ENCODE measurements at regions not wholly inside any gene's neighbourhood (a gene's known extent, or its start where the extent isn't known, plus 50 kb on each side); places are given as distances from the start of the nearest gene placed in this dataset.

DNA sequence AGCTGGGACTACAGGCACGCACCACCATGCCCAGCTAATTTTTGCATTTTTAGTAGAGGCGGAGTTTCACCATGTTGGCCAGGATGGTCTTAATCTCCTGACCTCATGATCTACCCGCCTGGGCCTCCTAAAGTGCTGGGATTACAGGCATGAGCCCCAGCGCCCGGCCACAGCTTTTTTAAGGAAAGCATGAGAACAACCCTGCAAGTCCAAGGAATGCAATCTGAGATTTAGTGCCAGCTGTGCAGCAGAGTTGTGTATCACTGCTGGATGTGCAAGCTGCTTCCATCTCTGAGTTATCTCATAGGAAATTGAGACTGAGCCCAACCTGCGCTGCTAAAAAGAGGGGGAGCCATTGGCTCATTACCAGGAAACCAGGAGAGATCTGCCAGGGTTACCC is 399.9 kb upstream of the CYRIA start:
- no peak overlapping the region for H3K4me3 ChIP-seq (ENCODE audit: low read length)
- no CpG with 5 or more reads among the region's 6 CpGs for WGBS (ENCODE audit: insufficient coverage, low lambda C conversion rate)
- no peaks in the 10 kb centered on the region for H3K4me1 ChIP-seq (ENCODE audit: control insufficient read depth, insufficient read depth, low read length)
- no peaks in the 10 kb centered on the region for H3K9me3 ChIP-seq (ENCODE audit: control insufficient read depth, low read depth, low read length)
- H3K36me3 ChIP-seq (ENCODE audit: control insufficient read depth, insufficient read depth, low read length): no peaks in the 10 kb centered on the region
- DNase-seq: no peak
- H3K27ac ChIP-seq (ENCODE audit: low read length): no peak overlapping the region
- no peaks in the 10 kb centered on the region for H3K27me3 ChIP-seq (ENCODE audit: control insufficient read depth, insufficient read depth, low read length)

DNA sequence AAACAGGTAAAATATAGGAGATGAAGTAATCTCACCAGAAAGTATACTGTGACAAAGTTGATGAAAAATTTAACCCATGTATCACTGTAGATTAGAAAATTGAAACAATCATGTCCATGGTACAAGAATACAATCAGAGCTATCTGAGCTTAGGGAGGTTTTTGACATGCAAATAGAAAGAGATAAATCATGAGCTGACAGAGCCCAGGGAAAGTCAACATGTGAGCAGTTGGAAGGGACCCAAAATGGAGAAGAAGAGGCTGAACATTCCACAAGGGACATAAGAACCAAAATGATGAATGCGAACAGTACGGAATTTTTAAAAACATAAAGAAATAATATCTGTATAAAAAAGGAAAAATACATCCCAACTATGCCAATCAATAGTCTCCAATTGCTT is 395.4 kb upstream of the CYRIA start:
- 100% methylated on average over 2 of the region's 2 CpGs for WGBS (ENCODE audit: insufficient coverage, low lambda C conversion rate)
- H3K36me3 ChIP-seq (ENCODE audit: control insufficient read depth, insufficient read depth, low read length): no peaks in the 10 kb centered on the region
- no peak for DNase-seq

DNA sequence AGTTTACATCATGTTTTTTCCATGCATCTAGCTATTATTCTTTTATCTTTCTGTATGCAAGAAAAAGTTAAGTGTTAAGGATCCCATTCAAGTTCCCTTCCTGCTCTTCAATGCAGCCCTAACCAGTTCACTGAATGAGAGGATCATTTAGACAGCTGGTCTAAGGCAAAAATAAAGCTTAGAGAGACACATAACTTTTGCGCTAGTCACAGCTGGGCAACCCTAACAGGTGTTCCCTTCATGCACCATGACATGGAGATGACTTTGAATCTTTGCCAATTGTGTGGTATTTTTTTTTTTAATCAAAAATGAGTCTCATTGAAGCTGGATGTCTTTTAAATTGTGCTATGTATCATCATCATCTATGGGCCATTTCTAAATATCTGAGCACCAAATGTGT is 393.8 kb upstream of the CYRIA start:
- Histone ChIP-seq H3K4me1 (ENCODE audit: control insufficient read depth, insufficient read depth, low read length) (no peaks in the 10 kb centered on the region), H3K27ac (ENCODE audit: low read length) (no peak overlapping the region), H3K36me3 (ENCODE audit: control insufficient read depth, insufficient read depth, low read length) (no peaks in the 10 kb centered on the region), H3K9me3 (ENCODE audit: control insufficient read depth, low read depth, low read length) (no peaks in the 10 kb centered on the region), H3K4me3 (ENCODE audit: low read length) (no peak overlapping the region), H3K27me3 (ENCODE audit: control insufficient read depth, insufficient read depth, low read length) (no peaks in the 10 kb centered on the region)
- WGBS (ENCODE audit: insufficient coverage, low lambda C conversion rate): no CpG with 5 or more reads among the region's 1 CpG
- no peak for DNase-seq

More for the DNA sequence above, 395.4 kb upstream of the CYRIA start:
- Histone ChIP-seq H3K4me3 (ENCODE audit: low read length) (no peak overlapping the region), H3K27me3 (ENCODE audit: control insufficient read depth, insufficient read depth, low read length) (no peaks in the 10 kb centered on the region), H3K4me1 (ENCODE audit: control insufficient read depth, insufficient read depth, low read length) (no peaks in the 10 kb centered on the region), H3K9me3 (ENCODE audit: control insufficient read depth, low read depth, low read length) (no peaks in the 10 kb centered on the region), H3K27ac (ENCODE audit: low read length) (no peak overlapping the region)

DNA sequence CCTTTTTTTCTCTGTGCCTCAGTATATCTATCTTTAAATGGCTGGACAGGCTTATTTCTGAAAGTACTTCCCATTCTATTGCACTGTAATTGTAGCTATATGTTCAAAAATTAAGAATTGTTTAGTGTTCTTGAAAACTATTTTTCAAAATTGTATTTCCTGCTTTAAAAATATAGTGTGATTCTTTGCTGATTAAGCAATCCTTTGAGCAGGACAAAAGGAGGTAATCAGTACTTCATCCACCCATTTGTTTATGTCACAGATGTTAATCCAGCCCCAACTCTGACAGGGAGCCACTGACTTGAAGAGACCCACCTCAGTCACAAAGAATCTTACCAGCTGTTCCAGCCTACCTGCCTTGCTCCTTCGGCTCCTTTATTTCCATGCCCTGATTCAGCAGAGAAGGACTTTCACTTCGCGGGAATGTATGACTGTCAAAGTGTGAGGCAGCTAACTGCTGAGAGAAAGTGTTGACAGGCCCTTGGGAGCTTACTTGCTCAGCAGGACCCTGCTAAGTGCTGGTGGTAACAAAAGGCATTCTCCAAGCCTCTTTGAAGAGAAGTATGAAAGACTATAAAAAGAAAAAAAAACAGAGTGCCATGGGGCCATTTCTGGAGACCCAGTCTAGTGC is 393.3 kb upstream of the CYRIA start:
- H3K9me3 ChIP-seq (ENCODE audit: control insufficient read depth, low read depth, low read length): no peaks in the 10 kb centered on the region
- DNase-seq: no peak
- no peaks in the 10 kb centered on the region for H3K36me3 ChIP-seq (ENCODE audit: control insufficient read depth, insufficient read depth, low read length)
- no peak overlapping the region for H3K27ac ChIP-seq (ENCODE audit: low read length)
- no CpG with 5 or more reads among the region's 3 CpGs for WGBS (ENCODE audit: insufficient coverage, low lambda C conversion rate)
- H3K27me3 ChIP-seq (ENCODE audit: control insufficient read depth, insufficient read depth, low read length): no peaks in the 10 kb centered on the region
- H3K4me3 ChIP-seq (ENCODE audit: low read length): no peak overlapping the region
- H3K4me1 ChIP-seq (ENCODE audit: control insufficient read depth, insufficient read depth, low read length): no peaks in the 10 kb centered on the region

DNA sequence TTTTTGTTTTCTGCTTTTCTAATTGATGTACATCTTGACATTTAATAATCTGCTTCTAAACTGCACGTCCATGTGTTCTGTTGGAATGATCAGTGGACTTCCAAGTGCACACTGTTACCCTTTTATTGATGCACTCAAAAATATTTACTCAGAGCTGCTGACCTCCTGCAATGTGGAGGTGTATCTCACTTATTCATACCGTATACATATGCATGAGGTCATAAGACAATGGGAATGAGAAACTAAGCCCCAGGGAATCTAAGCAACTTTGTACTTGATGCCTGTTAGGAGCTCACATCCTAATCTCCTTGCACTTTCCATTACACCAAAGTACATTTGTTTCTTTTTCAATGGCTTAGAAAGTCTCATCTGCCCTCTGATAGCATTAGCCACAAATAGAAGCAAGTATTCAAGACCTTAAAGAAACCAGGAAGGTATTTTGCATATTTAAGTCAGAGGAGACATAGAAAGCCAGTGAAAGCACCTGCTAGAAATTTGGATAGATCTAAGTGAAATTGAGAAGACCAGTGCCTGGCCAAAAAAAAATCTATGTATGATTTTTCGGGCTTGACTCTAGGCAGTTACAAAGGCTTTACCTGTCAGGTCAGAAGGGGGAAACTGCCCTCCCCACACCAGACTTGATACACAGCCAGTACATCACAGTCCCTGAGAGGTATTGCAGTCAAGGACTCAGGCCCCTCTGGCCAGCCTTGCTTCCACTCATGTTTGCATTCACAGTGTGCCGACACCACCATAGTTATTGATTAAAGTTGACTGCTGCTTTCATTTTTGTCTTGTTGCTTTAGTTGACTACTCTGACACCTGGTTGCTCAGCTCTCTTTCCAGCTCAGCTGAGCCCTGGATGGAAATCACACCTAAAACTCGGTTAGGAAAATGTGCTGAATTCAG is 391.7 kb upstream of the CYRIA start:
- H3K4me1 ChIP-seq (ENCODE audit: control insufficient read depth, insufficient read depth, low read length): no peaks in the 10 kb centered on the region
- no CpG with 5 or more reads among the region's 5 CpGs for WGBS (ENCODE audit: insufficient coverage, low lambda C conversion rate)
- no peaks in the 10 kb centered on the region for H3K9me3 ChIP-seq (ENCODE audit: control insufficient read depth, low read depth, low read length)
- no peak overlapping the region for H3K27ac ChIP-seq (ENCODE audit: low read length)
- no peak overlapping the region for H3K4me3 ChIP-seq (ENCODE audit: low read length)
- no peaks in the 10 kb centered on the region for H3K36me3 ChIP-seq (ENCODE audit: control insufficient read depth, insufficient read depth, low read length)
- no peak for DNase-seq
- no peaks in the 10 kb centered on the region for H3K27me3 ChIP-seq (ENCODE audit: control insufficient read depth, insufficient read depth, low read length)

DNA sequence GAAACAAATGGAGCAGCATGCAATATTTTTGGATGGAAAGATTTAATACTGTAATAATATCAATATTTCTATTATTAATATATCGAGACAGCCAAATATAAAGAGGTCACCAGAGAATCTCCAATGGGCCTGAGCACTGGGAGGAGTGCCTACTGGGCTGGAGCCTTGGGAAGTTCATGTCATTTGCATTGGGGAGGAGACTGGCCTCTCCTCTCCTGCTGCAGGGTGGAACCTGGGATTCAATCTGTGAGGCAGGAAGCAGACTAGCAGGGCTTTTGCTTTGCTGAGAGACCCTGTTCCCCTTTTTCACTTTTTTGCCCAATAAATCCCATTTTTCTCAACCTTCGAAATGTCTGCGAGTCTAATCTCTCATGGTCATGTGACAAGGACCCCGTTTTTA is 390.6 kb upstream of the CYRIA start:
- Histone ChIP-seq H3K4me1 (ENCODE audit: control insufficient read depth, insufficient read depth, low read length) (no peaks in the 10 kb centered on the region), H3K9me3 (ENCODE audit: control insufficient read depth, low read depth, low read length) (no peaks in the 10 kb centered on the region), H3K36me3 (ENCODE audit: control insufficient read depth, insufficient read depth, low read length) (no peaks in the 10 kb centered on the region), H3K4me3 (ENCODE audit: low read length) (no peak overlapping the region), H3K27me3 (ENCODE audit: control insufficient read depth, insufficient read depth, low read length) (no peaks in the 10 kb centered on the region), H3K27ac (ENCODE audit: low read length) (no peak overlapping the region)
- WGBS (ENCODE audit: insufficient coverage, low lambda C conversion rate): 80% methylated on average over 1 of the region's 4 CpGs
- DNase-seq: no peak

DNA sequence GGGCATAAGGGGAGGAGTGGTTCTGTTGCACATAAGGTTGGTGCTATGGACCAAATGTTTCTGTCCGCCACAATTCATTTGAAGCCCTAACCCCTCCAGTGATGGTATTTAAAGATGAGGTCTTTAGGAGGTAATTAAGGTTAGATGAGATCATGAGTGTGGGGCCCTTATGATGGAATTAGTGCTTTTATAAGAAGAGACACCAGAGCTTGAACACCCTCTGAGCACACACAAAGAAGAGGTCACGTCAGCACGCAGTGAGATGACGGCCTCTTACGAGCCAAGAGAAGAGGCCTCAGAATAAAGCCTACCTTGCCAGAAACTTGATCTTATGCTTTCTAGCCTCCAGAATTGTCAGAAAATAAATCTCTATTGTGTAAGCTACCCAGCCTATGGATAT is 386.4 kb upstream of the CYRIA start:
- no peaks in the 10 kb centered on the region for H3K9me3 ChIP-seq (ENCODE audit: control insufficient read depth, low read depth, low read length)
- no peaks in the 10 kb centered on the region for H3K4me1 ChIP-seq (ENCODE audit: control insufficient read depth, insufficient read depth, low read length)
- no peak for DNase-seq
- no peak overlapping the region for H3K4me3 ChIP-seq (ENCODE audit: low read length)
- H3K27ac ChIP-seq (ENCODE audit: low read length): no peak overlapping the region
- WGBS (ENCODE audit: insufficient coverage, low lambda C conversion rate): no CpG with 5 or more reads among the region's 5 CpGs
- H3K27me3 ChIP-seq (ENCODE audit: control insufficient read depth, insufficient read depth, low read length): no peaks in the 10 kb centered on the region
- no peaks in the 10 kb centered on the region for H3K36me3 ChIP-seq (ENCODE audit: control insufficient read depth, insufficient read depth, low read length)

DNA sequence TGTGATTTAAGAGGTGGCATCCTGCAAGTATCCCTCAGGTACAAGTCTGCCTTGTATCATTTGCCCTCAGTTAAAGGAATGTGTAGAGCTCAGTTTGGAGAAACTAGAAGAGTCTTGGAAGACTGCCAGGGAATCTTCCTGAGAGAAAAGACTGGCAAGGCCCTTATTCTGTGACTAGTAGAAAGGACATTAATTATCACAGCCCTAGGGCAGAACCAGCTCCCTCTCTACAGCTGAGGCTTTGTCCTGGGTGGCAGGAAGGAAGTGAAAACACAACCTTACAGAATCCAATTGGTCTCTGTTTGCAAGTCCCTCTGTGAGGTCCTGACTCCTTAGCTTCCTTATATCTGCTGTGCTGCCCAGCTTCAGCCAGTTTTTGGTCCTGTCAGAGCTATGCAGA is 385.9 kb upstream of the CYRIA start:
- no peak overlapping the region for H3K4me3 ChIP-seq (ENCODE audit: low read length)
- no peak overlapping the region for H3K27ac ChIP-seq (ENCODE audit: low read length)
- no peak for DNase-seq
- no peaks in the 10 kb centered on the region for H3K9me3 ChIP-seq (ENCODE audit: control insufficient read depth, low read depth, low read length)
- no peaks in the 10 kb centered on the region for H3K4me1 ChIP-seq (ENCODE audit: control insufficient read depth, insufficient read depth, low read length)
- no peaks in the 10 kb centered on the region for H3K27me3 ChIP-seq (ENCODE audit: control insufficient read depth, insufficient read depth, low read length)
- no peaks in the 10 kb centered on the region for H3K36me3 ChIP-seq (ENCODE audit: control insufficient read depth, insufficient read depth, low read length)

DNA sequence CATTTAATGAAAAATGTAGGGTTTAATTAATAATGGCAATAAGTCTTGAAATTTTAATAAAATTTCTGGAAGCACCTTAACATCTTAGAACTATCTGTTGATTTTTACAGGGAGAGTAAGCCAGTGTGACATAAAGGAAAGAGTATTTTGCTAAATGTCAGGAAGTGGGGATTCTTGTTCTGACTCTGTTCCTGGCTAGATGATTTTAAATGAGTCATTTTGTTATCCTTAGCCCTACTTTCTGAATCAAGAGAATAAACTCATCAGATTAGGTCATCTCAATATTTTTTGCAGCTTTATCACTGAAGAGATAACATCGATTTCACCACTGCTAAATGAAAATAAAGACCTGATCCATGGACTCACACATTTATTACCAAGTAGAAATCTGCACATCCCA is 377.5 kb upstream of the CYRIA start:
- no peak overlapping the region for H3K27ac ChIP-seq (ENCODE audit: low read length)
- H3K27me3 ChIP-seq (ENCODE audit: control insufficient read depth, insufficient read depth, low read length): no peaks in the 10 kb centered on the region
- no CpG with 5 or more reads among the region's 1 CpG for WGBS (ENCODE audit: insufficient coverage, low lambda C conversion rate)
- no peaks in the 10 kb centered on the region for H3K4me1 ChIP-seq (ENCODE audit: control insufficient read depth, insufficient read depth, low read length)
- DNase-seq: no peak
- no peaks in the 10 kb centered on the region for H3K9me3 ChIP-seq (ENCODE audit: control insufficient read depth, low read depth, low read length)
- no peak overlapping the region for H3K4me3 ChIP-seq (ENCODE audit: low read length)
- no peaks in the 10 kb centered on the region for H3K36me3 ChIP-seq (ENCODE audit: control insufficient read depth, insufficient read depth, low read length)

DNA sequence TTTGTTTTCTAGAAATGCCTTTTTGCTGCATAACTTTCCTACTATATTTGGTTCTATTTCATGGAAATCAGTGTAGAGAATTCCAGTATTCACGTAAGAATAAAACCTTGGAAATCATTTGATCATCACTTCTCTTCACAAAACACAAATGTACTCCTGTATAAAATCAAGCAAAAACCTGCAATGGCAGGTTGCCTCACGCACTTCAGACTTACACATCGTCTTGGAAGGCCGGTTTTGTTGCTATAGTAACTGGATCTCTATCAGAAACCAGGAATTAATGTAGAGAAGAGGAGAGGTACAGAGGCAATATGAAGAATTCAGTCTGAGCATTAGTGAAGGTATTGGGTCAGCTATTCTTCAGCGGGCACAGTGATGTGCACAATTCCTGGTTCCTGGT is 370.7 kb upstream of the CYRIA start:
- H3K9me3 ChIP-seq (ENCODE audit: control insufficient read depth, low read depth, low read length): no peaks in the 10 kb centered on the region
- no peak overlapping the region for H3K4me3 ChIP-seq (ENCODE audit: low read length)
- no peaks in the 10 kb centered on the region for H3K36me3 ChIP-seq (ENCODE audit: control insufficient read depth, insufficient read depth, low read length)
- H3K27me3 ChIP-seq (ENCODE audit: control insufficient read depth, insufficient read depth, low read length): no peaks in the 10 kb centered on the region
- H3K27ac ChIP-seq (ENCODE audit: low read length): no peak overlapping the region
- DNase-seq: no peak
- H3K4me1 ChIP-seq (ENCODE audit: control insufficient read depth, insufficient read depth, low read length): no peaks in the 10 kb centered on the region
- 100% methylated on average over 1 of the region's 5 CpGs for WGBS (ENCODE audit: insufficient coverage, low lambda C conversion rate)

DNA sequence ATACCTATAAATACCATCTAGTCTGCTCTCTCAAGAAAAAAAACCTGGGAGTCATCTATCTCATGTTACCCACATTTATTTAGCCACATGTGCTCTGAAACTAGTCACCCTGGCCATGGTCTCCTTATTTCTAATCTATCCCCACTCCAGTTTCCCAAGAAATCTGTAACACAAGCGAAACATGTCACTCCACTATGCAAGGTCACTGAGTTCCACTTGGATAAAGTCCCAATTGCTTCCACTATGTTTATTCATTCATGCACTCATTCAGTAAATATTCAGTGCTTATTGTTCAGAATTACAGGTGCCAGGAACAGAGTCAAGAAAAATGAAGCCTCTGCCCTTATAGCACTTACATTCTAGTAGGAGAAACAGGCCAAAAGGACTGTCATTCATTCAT is 369.4 kb upstream of the CYRIA start:
- no peaks in the 10 kb centered on the region for H3K27me3 ChIP-seq (ENCODE audit: control insufficient read depth, insufficient read depth, low read length)
- H3K4me1 ChIP-seq (ENCODE audit: control insufficient read depth, insufficient read depth, low read length): no peaks in the 10 kb centered on the region
- no peak overlapping the region for H3K27ac ChIP-seq (ENCODE audit: low read length)
- no peaks in the 10 kb centered on the region for H3K9me3 ChIP-seq (ENCODE audit: control insufficient read depth, low read depth, low read length)
- DNase-seq: no peak
- H3K4me3 ChIP-seq (ENCODE audit: low read length): no peak overlapping the region
- no CpG with 5 or more reads among the region's 1 CpG for WGBS (ENCODE audit: insufficient coverage, low lambda C conversion rate)
- no peaks in the 10 kb centered on the region for H3K36me3 ChIP-seq (ENCODE audit: control insufficient read depth, insufficient read depth, low read length)

All from large intestine (tissue), 3 donors.